OCI-LY7 (cell line): ENCODE measurements at regions not wholly inside any gene's neighbourhood (a gene's known extent, or its start where the extent isn't known, plus 50 kb on each side); places are given as distances from the start of the nearest gene placed in this dataset.

Source experiments
- CTCF ChIP-seq: fragments of 200-600 bp; sonication (generic); conservative IDR thresholded peaks from 2 replicates; pipeline ENCODE4 v1.5.1; 2014; ENCODE audit warnings: mild to moderate bottlenecking, antibody characterized with exemption, low read length, moderate library complexity, mixed read lengths
- EZH2phosphoT487 ChIP-seq: fragments of 200-600 bp; sonication (generic); IDR thresholded peaks from 2 replicates; pipeline ENCODE4 v1.6.1; 2018; ENCODE audit warnings: low read depth, borderline replicate concordance, mild to moderate bottlenecking, mixed run types, antibody characterized with exemption, low read length, moderate library complexity, mixed read lengths

DNA sequence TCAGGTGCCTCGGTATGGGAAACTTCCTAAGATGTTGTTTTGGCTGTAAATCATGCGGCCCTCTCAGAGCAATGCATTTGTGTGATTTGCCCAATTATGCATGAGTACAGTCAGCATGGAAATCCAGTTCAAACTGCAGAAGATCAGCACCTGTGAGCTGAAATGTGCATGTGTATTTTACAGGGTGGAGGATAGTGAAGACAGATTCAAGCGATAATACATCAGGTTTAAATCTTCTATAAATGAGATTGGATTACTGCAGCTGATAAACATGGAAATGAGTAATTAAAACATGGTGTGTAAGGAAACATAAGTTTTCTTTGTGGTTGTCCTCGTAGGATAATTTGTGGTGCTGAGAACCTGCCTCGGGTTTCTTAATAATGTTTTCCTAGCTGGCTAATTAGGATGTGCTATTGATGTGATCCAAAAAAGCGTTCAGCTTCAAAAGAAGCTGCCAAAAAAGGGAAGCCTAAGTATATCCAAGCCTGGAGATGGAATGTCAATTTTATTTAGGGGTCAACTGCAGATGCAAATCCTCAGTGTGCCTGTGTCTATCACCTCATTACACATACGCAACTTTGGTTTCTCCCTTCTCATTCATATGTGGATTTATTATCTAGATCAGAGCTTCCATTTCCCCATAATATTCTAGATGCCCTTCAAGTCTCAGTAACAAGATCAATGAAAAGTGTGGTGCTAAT is 117.1 kb upstream of the CCDC28A start:
- TF ChIP-seq CTCF (no peak), EZH2phosphoT487 (no peak)
